IMR-90 (cell line): ENCODE measurements at regions not wholly inside any gene's neighbourhood (a gene's known extent, or its start where the extent isn't known, plus 50 kb on each side); places are given as distances from the start of the nearest gene placed in this dataset.

ENCODE experiments used
- BHLHE40 ChIP-seq: fragments of 150-350 bp; IDR thresholded peaks from 2 replicates; pipeline ENCODE4 v1.6.1; 2016; ENCODE audit warnings: mild to moderate bottlenecking, low read depth, low read length
- CEBPB ChIP-seq: IDR thresholded peaks from 2 replicates; pipeline ENCODE4 v1.6.1; 2012; ENCODE audit warnings: low read depth, low read length, improper control_type of control experiment
- CTCF ChIP-seq: conservative IDR thresholded peaks from 2 replicates; pipeline ENCODE4 v1.5.1; 2012; ENCODE audit warnings: mild to moderate bottlenecking, low read depth, low read length, improper control_type of control experiment
- FOS ChIP-seq: fragments of 150-350 bp; IDR thresholded peaks from 2 replicates; pipeline ENCODE4 v1.6.1; 2016; ENCODE audit warnings: low read depth, low read length
- MAZ ChIP-seq: IDR thresholded peaks from 2 replicates; pipeline ENCODE4 v1.6.1; 2012; ENCODE audit warnings: low read depth, mild to moderate bottlenecking, low read length, improper control_type of control experiment, moderate library complexity, borderline replicate concordance
- POLR2A ChIP-seq: IDR thresholded peaks from 2 replicates; pipeline ENCODE4 v1.6.1; 2012; ENCODE audit warnings: mild to moderate bottlenecking, low read depth, low read length
- RAD21 ChIP-seq: IDR thresholded peaks from 2 replicates; pipeline ENCODE4 v1.6.1; 2012; ENCODE audit warnings: low read length, improper control_type of control experiment
- SMC3 ChIP-seq: fragments of 150-350 bp; IDR thresholded peaks from 2 replicates; pipeline ENCODE4 v1.6.1; 2016; ENCODE audit warnings: low read depth, mild to moderate bottlenecking, antibody characterized with exemption, low read length, moderate library complexity
- USF2 ChIP-seq: fragments of 150-350 bp; IDR thresholded peaks from 2 replicates; pipeline ENCODE4 v1.6.1; 2017; ENCODE audit warnings: mild to moderate bottlenecking, antibody characterized with exemption, low read length, low read depth

GRCh38 chr12:28878629-28879028 lies 270.4 kb upstream of the FAR2 start:
- TF ChIP-seq CTCF (no peak), FOS (no peak), USF2 (no peak), MAZ (no peak), RAD21 (no peak), BHLHE40 (no peak), POLR2A (no peak), CEBPB (no peak), SMC3 (no peak)
